ENCODE measurements at regions not wholly inside any gene's neighbourhood (a gene's known extent, or its start where the extent isn't known, plus 50 kb on each side); places are given as distances from the start of the nearest gene placed in this dataset.
"Not testable (repeated sequence)": the region's sequence is repeated elsewhere in the genome, so short reads cannot be mapped to it uniquely, and the experiment has no call there.

DNA sequence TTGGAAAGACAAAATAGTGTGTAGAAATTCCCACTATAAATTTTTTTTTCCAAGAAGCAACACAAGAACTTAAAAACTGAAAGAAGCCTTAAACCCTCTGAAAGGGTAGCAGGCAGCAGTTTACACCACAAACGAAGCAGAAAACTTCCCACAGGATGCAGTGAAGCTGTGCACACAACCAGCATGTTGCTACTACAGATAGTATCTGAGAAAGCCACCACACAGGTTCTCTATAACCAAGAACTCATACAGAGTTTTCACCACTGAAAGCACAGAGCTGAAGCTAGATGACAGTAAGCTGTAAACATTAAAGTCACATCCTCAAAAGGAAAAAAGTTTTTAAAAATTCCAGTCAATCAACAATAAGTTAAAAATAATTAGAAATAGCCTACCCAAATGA, 333.6 kb upstream of the MON1B start:
- Histone ChIP-seq H3K4me1 (ENCODE audit: control insufficient read depth in 1 of 2, insufficient read depth in 1 of 2, low read depth in 1 of 2, low read length in 1 of 2) (no peaks in the 10 kb centered on the region), H3K27ac (no peak overlapping the region), H3K9me3 (no peaks in the 10 kb centered on the region), H3K4me3 (ENCODE audit: low read depth in 1 of 2, low read length in 1 of 2) (no peak overlapping the region), H3K36me3 (no peaks in the 10 kb centered on the region), H3K27me3 (no peaks in the 10 kb centered on the region)
- TF ChIP-seq, protein P1, sequence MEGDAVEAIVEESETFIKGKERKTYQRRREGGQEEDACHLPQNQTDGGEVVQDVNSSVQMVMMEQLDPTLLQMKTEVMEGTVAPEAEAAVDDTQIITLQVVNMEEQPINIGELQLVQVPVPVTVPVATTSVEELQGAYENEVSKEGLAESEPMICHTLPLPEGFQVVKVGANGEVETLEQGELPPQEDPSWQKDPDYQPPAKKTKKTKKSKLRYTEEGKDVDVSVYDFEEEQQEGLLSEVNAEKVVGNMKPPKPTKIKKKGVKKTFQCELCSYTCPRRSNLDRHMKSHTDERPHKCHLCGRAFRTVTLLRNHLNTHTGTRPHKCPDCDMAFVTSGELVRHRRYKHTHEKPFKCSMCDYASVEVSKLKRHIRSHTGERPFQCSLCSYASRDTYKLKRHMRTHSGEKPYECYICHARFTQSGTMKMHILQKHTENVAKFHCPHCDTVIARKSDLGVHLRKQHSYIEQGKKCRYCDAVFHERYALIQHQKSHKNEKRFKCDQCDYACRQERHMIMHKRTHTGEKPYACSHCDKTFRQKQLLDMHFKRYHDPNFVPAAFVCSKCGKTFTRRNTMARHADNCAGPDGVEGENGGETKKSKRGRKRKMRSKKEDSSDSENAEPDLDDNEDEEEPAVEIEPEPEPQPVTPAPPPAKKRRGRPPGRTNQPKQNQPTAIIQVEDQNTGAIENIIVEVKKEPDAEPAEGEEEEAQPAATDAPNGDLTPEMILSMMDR (IDR thresholded peaks at IDR 0.05) = no peak

DNA sequence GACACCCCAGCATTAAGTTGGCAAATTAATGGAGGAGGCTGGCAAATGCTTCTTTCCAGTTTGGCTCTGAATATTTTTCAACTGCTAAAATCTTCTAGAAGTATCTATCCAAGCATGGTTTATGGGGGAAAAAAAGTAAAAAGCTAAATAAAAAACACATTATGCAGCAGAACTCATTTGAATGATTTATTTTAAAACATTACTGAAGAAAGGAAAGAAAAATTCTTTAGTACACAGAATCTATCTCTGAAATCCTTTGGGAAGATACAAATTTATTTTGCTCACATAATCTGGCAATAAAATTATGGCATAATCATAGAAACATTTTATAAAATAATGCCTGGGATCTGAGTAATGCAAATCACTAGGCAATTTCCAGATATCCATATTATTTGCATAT, 328.1 kb upstream of the MON1B start:
- TF ChIP-seq, protein P1 (IDR thresholded peaks at IDR 0.05) = no peak

DNA sequence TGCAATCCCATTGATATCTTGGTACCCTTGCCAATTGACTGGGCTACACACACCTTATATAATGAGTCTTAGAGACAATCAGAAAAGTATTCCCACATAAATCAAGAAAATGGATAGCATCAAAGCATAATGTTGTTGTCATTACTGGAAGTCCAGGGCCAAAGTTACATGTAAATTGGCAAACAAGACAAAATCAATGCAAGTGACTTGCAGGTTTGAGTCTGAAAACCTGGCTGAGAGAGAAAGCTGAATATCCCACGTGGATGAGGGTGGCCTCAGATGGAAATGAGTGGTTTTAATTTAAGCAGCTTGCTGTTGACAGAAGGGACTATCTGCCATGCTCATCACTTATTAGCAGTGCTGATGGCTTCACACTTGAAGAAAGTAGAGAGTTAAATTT, 324.0 kb upstream of the MON1B start:
- TF ChIP-seq, protein P1 (IDR thresholded peaks at IDR 0.05) = no peak
- Histone ChIP-seq H3K27me3 (no peaks in the 10 kb centered on the region), H3K4me1 (ENCODE audit: control insufficient read depth in 1 of 2, insufficient read depth in 1 of 2, low read depth in 1 of 2, low read length in 1 of 2) (no peaks in the 10 kb centered on the region), H3K36me3 (no peaks in the 10 kb centered on the region), H3K4me3 (ENCODE audit: low read depth in 1 of 2, low read length in 1 of 2) (no peak overlapping the region), H3K27ac (no peak overlapping the region), H3K9me3 (no peaks in the 10 kb centered on the region)

More for the DNA sequence above, 328.1 kb upstream of the MON1B start:
- Histone ChIP-seq H3K4me1 (ENCODE audit: control insufficient read depth in 1 of 2, insufficient read depth in 1 of 2, low read depth in 1 of 2, low read length in 1 of 2) (no peaks in the 10 kb centered on the region), H3K27ac (no peak overlapping the region), H3K36me3 (no peaks in the 10 kb centered on the region), H3K4me3 (ENCODE audit: low read depth in 1 of 2, low read length in 1 of 2) (no peak overlapping the region), H3K27me3 (no peaks in the 10 kb centered on the region), H3K9me3 (no peaks in the 10 kb centered on the region)

DNA sequence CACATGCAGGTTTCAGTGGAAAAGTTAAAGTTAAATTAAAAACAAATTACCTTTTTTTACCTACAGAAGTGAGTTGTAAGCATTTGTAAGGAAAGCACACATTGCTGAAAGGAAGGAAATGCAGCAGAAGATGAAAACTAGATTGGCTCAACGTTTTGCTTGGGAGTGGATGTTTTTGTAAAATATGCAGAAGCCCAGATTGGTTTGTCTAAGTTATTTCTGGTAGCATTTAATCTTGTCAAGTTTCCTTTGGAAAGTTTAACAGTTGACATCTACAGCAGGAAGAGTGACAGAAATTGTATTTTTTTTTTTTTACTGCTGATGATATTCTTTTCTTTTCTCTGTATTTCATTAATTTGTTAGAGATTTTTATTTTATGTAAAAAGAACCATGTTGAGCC, 315.1 kb upstream of the MON1B start:
- TF ChIP-seq, protein P1 (IDR thresholded peaks at IDR 0.05) = no peak
- no peak overlapping the region for H3K27ac ChIP-seq

DNA sequence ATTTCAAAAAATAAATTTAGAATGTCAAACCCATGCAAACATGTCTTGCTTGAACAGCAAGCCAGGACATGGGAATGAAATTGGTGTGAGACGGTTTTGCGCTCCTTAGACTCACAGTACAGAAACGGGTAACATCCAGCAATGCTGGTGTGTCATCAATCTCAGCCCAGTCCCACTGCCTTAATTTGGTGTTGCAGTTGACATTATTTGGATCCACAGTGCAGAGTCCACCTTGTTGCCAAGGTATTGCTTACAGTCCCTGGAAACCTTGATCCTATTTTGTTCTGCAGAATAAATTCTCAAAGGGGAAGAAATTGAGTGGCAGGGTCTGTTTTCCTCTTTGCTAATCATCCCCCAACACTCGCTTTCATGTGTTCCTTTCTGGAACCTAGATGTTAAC, 311.6 kb upstream of the MON1B start:
- TF ChIP-seq, protein P1 (IDR thresholded peaks at IDR 0.05) = no peak
- no peaks in the 10 kb centered on the region for H3K9me3 ChIP-seq
- H3K4me3 ChIP-seq (ENCODE audit: low read depth in 1 of 2, low read length in 1 of 2) = no peak overlapping the region
- H3K27ac ChIP-seq = no peak overlapping the region
- no peaks in the 10 kb centered on the region for H3K27me3 ChIP-seq
- no peaks in the 10 kb centered on the region for H3K4me1 ChIP-seq (ENCODE audit: control insufficient read depth in 1 of 2, insufficient read depth in 1 of 2, low read depth in 1 of 2, low read length in 1 of 2)
- H3K36me3 ChIP-seq = no peaks in the 10 kb centered on the region

More for the DNA sequence above, 315.1 kb upstream of the MON1B start:
- Histone ChIP-seq H3K27me3 (no peaks in the 10 kb centered on the region), H3K9me3 (no peaks in the 10 kb centered on the region), H3K36me3 (no peaks in the 10 kb centered on the region), H3K4me3 (ENCODE audit: low read depth in 1 of 2, low read length in 1 of 2) (no peak overlapping the region), H3K4me1 (ENCODE audit: control insufficient read depth in 1 of 2, insufficient read depth in 1 of 2, low read depth in 1 of 2, low read length in 1 of 2) (no peaks in the 10 kb centered on the region)

DNA sequence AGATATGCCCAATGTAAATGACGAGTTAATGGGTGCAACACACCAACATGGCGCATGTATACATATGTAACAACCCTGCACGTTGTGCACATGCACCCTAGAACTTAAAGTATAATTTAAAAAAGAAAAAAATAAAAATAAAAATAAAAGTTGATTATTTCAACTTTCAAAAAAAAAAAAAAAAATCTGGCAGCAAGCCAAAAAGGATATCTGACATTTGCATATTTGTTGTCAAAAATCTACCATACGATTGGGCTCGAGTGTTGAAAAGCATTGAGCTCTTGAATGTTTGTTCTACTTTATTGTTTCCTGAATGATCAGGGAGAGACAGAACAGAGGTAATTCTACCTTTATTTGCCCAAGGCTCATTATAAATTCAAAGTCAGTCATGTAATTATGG, 310.5 kb upstream of the MON1B start:
- not testable (repeated sequence) for H3K27me3 ChIP-seq; H3K36me3 ChIP-seq; H3K9me3 ChIP-seq; H3K27ac ChIP-seq; H3K4me1 ChIP-seq (ENCODE audit: control insufficient read depth in 1 of 2, insufficient read depth in 1 of 2, low read depth in 1 of 2, low read length in 1 of 2); H3K4me3 ChIP-seq (ENCODE audit: low read depth in 1 of 2, low read length in 1 of 2)

Data from neutrophil (primary cell).